Mesenchymal stem cell (in vitro differentiated cells and primary cell): ENCODE measurements at regions not wholly inside any gene's neighbourhood (a gene's known extent, or its start where the extent isn't known, plus 50 kb on each side); places are given as distances from the start of the nearest gene placed in this dataset.

ENCODE experiments used
- DNase-seq: peaks from one replicate; pipeline ENCODE4 v3.0.0-alpha.2; 2013
- H2AFZ ChIP-seq: one replicate; pipeline ENCODE4 v1.6.1; 2013; ENCODE audit warnings: low read depth, mild to moderate bottlenecking, control low read depth, inconsistent platforms, low read length, moderate library complexity
- H2AK5ac ChIP-seq: 2 replicates; pipeline ENCODE4 v1.6.1; 2013; ENCODE audit warnings: low read length, moderate library complexity, mild to moderate bottlenecking, inconsistent platforms; ENCODE audit not compliant: severe bottlenecking
- H2BK120ac ChIP-seq: one replicate; pipeline ENCODE4 v1.6.1; 2013; ENCODE audit warnings: low read depth, mild to moderate bottlenecking, inconsistent platforms, low read length, moderate library complexity
- H2BK12ac ChIP-seq, 2 experiments: one replicate each; pipeline ENCODE4 v1.6.1; 2013; ENCODE audit warnings: inconsistent platforms in 2 of 2, low read length in 2 of 2, mild to moderate bottlenecking in 2 of 2, moderate library complexity in 2 of 2, control low read depth in 1 of 2
- H2BK15ac ChIP-seq: one replicate; pipeline ENCODE4 v1.6.1; 2013; ENCODE audit warnings: mild to moderate bottlenecking, low read depth, inconsistent platforms; ENCODE audit not compliant: poor library complexity, severe bottlenecking
- H2BK5ac ChIP-seq: 2 replicates; pipeline ENCODE4 v1.6.1; 2013; ENCODE audit warnings: low read depth, mild to moderate bottlenecking, low read length, control low read depth, inconsistent platforms; ENCODE audit not compliant: poor library complexity, severe bottlenecking
- H3K14ac ChIP-seq, 2 experiments: one replicate each; pipeline ENCODE4 v1.6.1; 2013; ENCODE audit warnings: inconsistent platforms in 2 of 2, low read length in 2 of 2, control low read depth in 1 of 2, mild to moderate bottlenecking in 1 of 2, moderate library complexity in 1 of 2
- H3K18ac ChIP-seq, 2 experiments: one replicate each; pipeline ENCODE4 v1.6.1; 2013; ENCODE audit warnings: inconsistent platforms in 2 of 2, low read length in 2 of 2, control low read depth in 1 of 2, low read depth in 1 of 2, mild to moderate bottlenecking in 1 of 2
- H3K23ac ChIP-seq, 2 experiments: one replicate each; pipeline ENCODE4 v1.6.1; 2013; ENCODE audit warnings: inconsistent platforms in 2 of 2, low read length in 2 of 2, mild to moderate bottlenecking in 2 of 2, moderate library complexity in 2 of 2, control low read depth in 1 of 2
- H3K27ac ChIP-seq: 2 replicates; pipeline ENCODE4 v1.5.1; 2013; ENCODE audit warnings: mild to moderate bottlenecking, moderate library complexity, low read length, control low read depth, inconsistent platforms; ENCODE audit not compliant: poor library complexity, severe bottlenecking
- H3K27me3 ChIP-seq, 2 experiments: 2 replicates each; pipeline versions ENCODE4 v1.6.1 to v1.7.0; 2013; ENCODE audit warnings: low read length in 2 of 2, mild to moderate bottlenecking in 2 of 2, moderate library complexity in 2 of 2, control low read depth in 1 of 2, inconsistent platforms in 1 of 2; ENCODE audit not compliant: control insufficient read depth in 1 of 2, insufficient read depth in 1 of 2
- H3K36me3 ChIP-seq, 2 experiments: 2 replicates each; pipeline versions ENCODE4 v1.6.1 to v1.7.0; 2013; ENCODE audit warnings: low read length in 2 of 2, control low read depth in 1 of 2, inconsistent platforms in 1 of 2, low read depth in 1 of 2, mild to moderate bottlenecking in 1 of 2; ENCODE audit not compliant: insufficient read depth in 2 of 2, control insufficient read depth in 1 of 2
- H3K4ac ChIP-seq, 2 experiments: one replicate each; pipeline ENCODE4 v1.6.1; 2013; ENCODE audit warnings: inconsistent platforms in 2 of 2, low read length in 2 of 2, mild to moderate bottlenecking in 2 of 2, moderate library complexity in 2 of 2, control low read depth in 1 of 2, low read depth in 1 of 2
- H3K4me1 ChIP-seq: 2 replicates; pipeline ENCODE4 v1.6.1; 2013; ENCODE audit warnings: low read depth, low read length, control low read depth; ENCODE audit not compliant: control insufficient read depth, insufficient read depth
- H3K4me2 ChIP-seq: 2 replicates; pipeline ENCODE4 v1.6.1; 2013; ENCODE audit warnings: low read length, mild to moderate bottlenecking, inconsistent platforms; ENCODE audit not compliant: poor library complexity, severe bottlenecking
- H3K4me3 ChIP-seq, 2 experiments: 2 replicates each; pipeline versions ENCODE4 v1.5.1 to v1.7.0; 2013; ENCODE audit warnings: low read length in 2 of 2, mild to moderate bottlenecking in 2 of 2, control low read depth in 1 of 2, low read depth in 1 of 2; ENCODE audit not compliant: insufficient read depth in 1 of 2
- H3K79me1 ChIP-seq: replicated peaks from 2 replicates; pipeline ENCODE4 v1.6.1; 2013; ENCODE audit warnings: mild to moderate bottlenecking, control low read depth, low read length, inconsistent platforms; ENCODE audit not compliant: poor library complexity, severe bottlenecking
- H3K9ac ChIP-seq: 2 replicates; pipeline ENCODE4 v1.7.0; 2013; ENCODE audit warnings: mild to moderate bottlenecking, low read length, moderate library complexity
- H3K9me3 ChIP-seq: 2 replicates; pipeline ENCODE4 v1.7.0; 2013; ENCODE audit warnings: mild to moderate bottlenecking, low read length; ENCODE audit not compliant: control insufficient read depth
- H4K8ac ChIP-seq: one replicate; pipeline ENCODE4 v1.6.1; 2013; ENCODE audit warnings: inconsistent platforms, mild to moderate bottlenecking, low read length, moderate library complexity
- H4K91ac ChIP-seq: one replicate; pipeline ENCODE4 v1.6.1; 2013; ENCODE audit warnings: mild to moderate bottlenecking, low read length, inconsistent platforms
- WGBS: methylation state at CpG from one replicate; pipeline ENCODE4 v1.1.7; 2013; ENCODE audit warnings: mixed read lengths; 5-methylcytosine and 5-hydroxymethylcytosine counted together

- Histone ChIP-seq H2BK5ac (no peak overlapping the region), H2BK120ac (no peak overlapping the region), H3K4me1 (peaks cover 6% of the 10 kb centered on the region), H4K91ac (no peak overlapping the region), H4K8ac (no peak overlapping the region), H2BK15ac (no peak overlapping the region), H2AFZ (no peak overlapping the region), H3K4me2 (no peak overlapping the region), H3K79me1 (no peaks in the 10 kb centered on the region), H2AK5ac (no peak overlapping the region), H3K36me3 (peaks cover 7 to 83% of the 10 kb centered on the region in 2 experiments), H3K9me3 (no peaks in the 10 kb centered on the region), H3K14ac (no peak overlapping the region), H2BK12ac (no peak overlapping the region), H3K27me3 (no peaks in the 10 kb centered on the region), H3K23ac (no peak overlapping the region), H3K4ac (no peak overlapping the region), H3K4me3 (no peak overlapping the region), H3K9ac (no peak overlapping the region), H3K27ac (no peak overlapping the region), H3K18ac (no peak overlapping the region)
- WGBS, result 94% methylated on average over 7 of the region's 7 CpGs
- no peak for DNase-seq
These were observed 87.9 kb upstream of the PACRGL start for GRCh38 chr4:20612313-20612712.

GRCh38 chr4:20614816-20615215 lies 85.4 kb upstream of the PACRGL start:
- no peak for DNase-seq
- Histone ChIP-seq H3K9ac (no peak overlapping the region), H2BK120ac (no peak overlapping the region), H3K36me3 (peaks cover 8 to 82% of the 10 kb centered on the region in 2 experiments), H3K23ac (no peak overlapping the region), H3K27ac (no peak overlapping the region), H2AFZ (no peak overlapping the region), H3K9me3 (no peaks in the 10 kb centered on the region), H2BK5ac (no peak overlapping the region), H2AK5ac (no peak overlapping the region), H2BK12ac (no peak overlapping the region), H4K8ac (no peak overlapping the region), H3K4me1 (peaks cover 6% of the 10 kb centered on the region), H2BK15ac (no peak overlapping the region), H4K91ac (no peak overlapping the region), H3K18ac (no peak overlapping the region), H3K14ac (no peak overlapping the region), H3K27me3 (no peaks in the 10 kb centered on the region), H3K79me1 (no peaks in the 10 kb centered on the region), H3K4me3 (no peak overlapping the region), H3K4ac (no peak overlapping the region), H3K4me2 (no peak overlapping the region)
- no CpG with 5 or more reads among the region's 2 CpGs for WGBS

- 80% methylated on average over 5 of the region's 7 CpGs for WGBS
- no peak overlapping the region for H2BK5ac ChIP-seq
- peaks cover 6% of the 10 kb centered on the region for H3K4me1 ChIP-seq
- no peak overlapping the region for H4K91ac ChIP-seq
- no peaks in the 10 kb centered on the region for H3K9me3 ChIP-seq
- no peak overlapping the region for H2AK5ac ChIP-seq
- no peak for DNase-seq
- H2BK12ac ChIP-seq, result no peak overlapping the region
- no peak overlapping the region for H3K4ac ChIP-seq
- H3K4me2 ChIP-seq, result no peak overlapping the region
- H3K4me3 ChIP-seq, result no peak overlapping the region
- no peak overlapping the region for H4K8ac ChIP-seq
- no peak overlapping the region for H3K14ac ChIP-seq
- no peak overlapping the region for H3K9ac ChIP-seq
- H3K23ac ChIP-seq, result no peak overlapping the region
- no peak overlapping the region for H3K18ac ChIP-seq
- H2BK120ac ChIP-seq, result no peak overlapping the region
- no peaks in the 10 kb centered on the region for H3K27me3 ChIP-seq
- no peak overlapping the region for H2BK15ac ChIP-seq
- H3K36me3 ChIP-seq, result peaks cover 8 to 81% of the 10 kb centered on the region in 2 experiments
- H3K79me1 ChIP-seq, result no peaks in the 10 kb centered on the region
- H3K27ac ChIP-seq, result no peak overlapping the region
- no peak overlapping the region for H2AFZ ChIP-seq
These were observed 84.6 kb upstream of the PACRGL start for GRCh38 chr4:20615486-20616260.

GRCh38 chr4:20616313-20616712 lies 83.9 kb upstream of the PACRGL start:
- no peak overlapping the region for H3K4me2 ChIP-seq
- no peak overlapping the region for H2BK5ac ChIP-seq
- H3K23ac ChIP-seq, result no peak overlapping the region
- no peaks in the 10 kb centered on the region for H3K27me3 ChIP-seq
- H2AK5ac ChIP-seq, result no peak overlapping the region
- H3K4me1 ChIP-seq, result peaks cover 6% of the 10 kb centered on the region
- DNase-seq, result no peak
- H3K27ac ChIP-seq, result no peak overlapping the region
- no peak overlapping the region for H2BK120ac ChIP-seq
- no peak overlapping the region for H2BK15ac ChIP-seq
- H3K4ac ChIP-seq, result no peak overlapping the region
- no peak overlapping the region for H4K91ac ChIP-seq
- H3K9ac ChIP-seq, result no peak overlapping the region
- no peak overlapping the region for H3K18ac ChIP-seq
- H3K36me3 ChIP-seq, result peaks cover 8 to 74% of the 10 kb centered on the region in 2 experiments
- no peak overlapping the region for H2BK12ac ChIP-seq
- no peak overlapping the region for H3K14ac ChIP-seq
- no peak overlapping the region for H4K8ac ChIP-seq
- H2AFZ ChIP-seq, result no peak overlapping the region
- H3K9me3 ChIP-seq, result no peaks in the 10 kb centered on the region
- H3K4me3 ChIP-seq, result no peak overlapping the region
- H3K79me1 ChIP-seq, result no peaks in the 10 kb centered on the region
